ENCODE measurements at regions not wholly inside any gene's neighbourhood (a gene's known extent, or its start where the extent isn't known, plus 50 kb on each side); places are given as distances from the start of the nearest gene placed in this dataset.

GRCh38 chr15:62745621-62746225 lies 296.8 kb upstream of the TPM1 start:
- no peak for DNase-seq (ENCODE audit: low spot score)
- TF ChIP-seq, protein P1, sequence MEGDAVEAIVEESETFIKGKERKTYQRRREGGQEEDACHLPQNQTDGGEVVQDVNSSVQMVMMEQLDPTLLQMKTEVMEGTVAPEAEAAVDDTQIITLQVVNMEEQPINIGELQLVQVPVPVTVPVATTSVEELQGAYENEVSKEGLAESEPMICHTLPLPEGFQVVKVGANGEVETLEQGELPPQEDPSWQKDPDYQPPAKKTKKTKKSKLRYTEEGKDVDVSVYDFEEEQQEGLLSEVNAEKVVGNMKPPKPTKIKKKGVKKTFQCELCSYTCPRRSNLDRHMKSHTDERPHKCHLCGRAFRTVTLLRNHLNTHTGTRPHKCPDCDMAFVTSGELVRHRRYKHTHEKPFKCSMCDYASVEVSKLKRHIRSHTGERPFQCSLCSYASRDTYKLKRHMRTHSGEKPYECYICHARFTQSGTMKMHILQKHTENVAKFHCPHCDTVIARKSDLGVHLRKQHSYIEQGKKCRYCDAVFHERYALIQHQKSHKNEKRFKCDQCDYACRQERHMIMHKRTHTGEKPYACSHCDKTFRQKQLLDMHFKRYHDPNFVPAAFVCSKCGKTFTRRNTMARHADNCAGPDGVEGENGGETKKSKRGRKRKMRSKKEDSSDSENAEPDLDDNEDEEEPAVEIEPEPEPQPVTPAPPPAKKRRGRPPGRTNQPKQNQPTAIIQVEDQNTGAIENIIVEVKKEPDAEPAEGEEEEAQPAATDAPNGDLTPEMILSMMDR (IDR thresholded peaks at IDR 0.05; ENCODE audit: extremely low read depth, missing control alignments), result no peak

DNA sequence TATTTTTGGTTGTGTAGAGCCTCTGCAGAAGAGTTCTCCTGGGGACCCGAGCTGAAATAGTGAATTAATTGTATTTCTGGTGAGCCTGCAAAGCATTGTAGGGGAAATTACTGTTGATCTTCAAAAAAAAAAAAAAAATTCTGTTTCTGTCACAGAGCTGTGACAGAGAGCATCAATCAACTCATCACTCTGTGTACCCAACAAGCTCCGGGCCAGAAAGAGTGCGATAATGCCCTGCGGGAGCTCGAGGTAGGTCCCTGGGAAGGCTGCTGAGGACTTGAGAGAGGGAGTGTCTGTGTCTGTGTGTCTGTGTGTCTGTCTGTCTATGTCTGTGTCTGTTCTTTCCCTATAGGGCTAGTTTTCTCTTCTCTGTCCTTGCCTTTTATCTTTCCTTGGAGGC lies 294.4 kb upstream of the TPM1 start:
- DNase-seq (ENCODE audit: low spot score), result no peak
- TF ChIP-seq, protein P1 (IDR thresholded peaks at IDR 0.05; ENCODE audit: extremely low read depth, missing control alignments), result no peak

- no peak for DNase-seq (ENCODE audit: low spot score)
- TF ChIP-seq, protein P1 (IDR thresholded peaks at IDR 0.05; ENCODE audit: extremely low read depth, missing control alignments), result no peak
Observed at GRCh38 chr15:62749036-62749815, 293.3 kb upstream of the TPM1 start.

- TF ChIP-seq, protein P1 (IDR thresholded peaks at IDR 0.05; ENCODE audit: extremely low read depth, missing control alignments), result no peak
- DNase-seq (ENCODE audit: low spot score), result no peak
Observed at GRCh38 chr15:62750471-62750870, 292.1 kb upstream of the TPM1 start.

DNA sequence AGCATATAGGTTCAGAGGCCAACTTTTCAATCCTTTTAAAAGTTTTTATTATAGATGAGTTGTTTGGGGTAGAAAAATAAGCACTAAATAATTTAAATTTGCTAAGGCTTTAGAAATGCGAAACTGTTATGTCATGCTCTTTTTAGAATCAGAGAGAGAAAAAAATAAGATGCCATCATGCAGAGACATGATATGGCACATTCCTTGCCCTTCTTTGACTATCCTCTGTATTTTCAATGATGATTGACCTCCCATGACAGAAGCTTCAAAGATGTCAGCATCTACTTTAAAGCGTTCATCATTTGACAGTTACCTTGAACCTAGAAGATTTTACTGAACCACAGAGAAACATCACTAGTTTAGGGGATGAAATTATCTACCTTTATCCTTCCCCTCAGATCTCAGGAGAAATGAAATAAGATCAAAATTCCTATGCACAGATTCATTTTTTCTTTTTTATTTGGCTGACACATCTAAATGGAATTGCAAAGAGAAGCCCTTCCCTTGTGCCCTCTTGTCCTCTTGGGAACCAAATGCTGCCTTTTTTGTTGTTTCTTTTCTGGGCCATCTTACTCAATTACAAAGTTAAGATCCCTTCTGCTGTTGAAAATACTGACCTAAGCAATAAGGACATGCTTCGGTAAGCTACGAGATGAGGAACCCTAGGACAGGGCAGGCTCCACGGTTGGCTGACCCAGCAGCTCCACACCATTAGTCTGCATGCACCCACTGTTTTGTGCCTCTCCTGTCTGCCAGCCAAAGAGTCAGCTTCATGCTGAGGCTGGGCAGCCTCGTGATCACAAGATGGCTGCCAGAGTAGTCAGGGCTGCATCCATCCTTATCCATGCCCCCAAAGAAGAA lies 289.7 kb upstream of the TPM1 start:
- TF ChIP-seq, protein P1 (IDR thresholded peaks at IDR 0.05; ENCODE audit: extremely low read depth, missing control alignments), result no peak
- DNase-seq (ENCODE audit: low spot score), result no peak

GRCh38 chr15:62753518-62754221 lies 288.9 kb upstream of the TPM1 start:
- TF ChIP-seq, protein P1 (IDR thresholded peaks at IDR 0.05; ENCODE audit: extremely low read depth, missing control alignments), result no peak

More at GRCh38 chr15:62753518-62754221, 288.9 kb upstream of the TPM1 start:
- DNase-seq (ENCODE audit: low spot score), result no peak
